ENCODE measurements at regions not wholly inside any gene's neighbourhood (a gene's known extent, or its start where the extent isn't known, plus 50 kb on each side); places are given as distances from the start of the nearest gene placed in this dataset.
"Not testable (repeated sequence)": the region's sequence is repeated elsewhere in the genome, so short reads cannot be mapped to it uniquely, and the experiment has no call there.

DNA sequence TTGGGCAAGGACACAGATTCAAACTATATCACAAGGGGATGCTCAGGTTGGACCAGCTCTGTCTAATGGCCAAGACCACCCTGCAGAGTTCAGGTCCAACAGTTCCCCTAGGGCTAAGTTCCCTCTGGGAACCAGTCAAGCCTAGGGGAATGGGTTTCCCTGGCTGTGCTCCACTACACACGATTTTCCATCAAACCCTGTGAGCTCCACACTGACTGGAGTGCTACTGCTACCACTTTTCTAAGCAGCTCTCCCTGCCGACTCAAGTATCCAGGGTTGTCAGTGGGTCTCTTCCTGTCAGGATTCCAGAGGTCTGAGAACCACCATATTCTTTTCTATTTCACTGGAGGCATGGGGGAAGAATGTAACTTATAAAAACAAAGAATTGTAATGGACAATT, 280.4 kb upstream of the COL3A1 start:
- Histone ChIP-seq H3K27ac (no peak overlapping the region), H3K27me3 (no peaks in the 10 kb centered on the region), H3K4me3 (no peak overlapping the region), H3K9me3 (no peaks in the 10 kb centered on the region), H3K4me1 (no peaks in the 10 kb centered on the region), H3K36me3 (no peaks in the 10 kb centered on the region)
- no peak for DNase-seq
- TF ChIP-seq POLR2A (IDR thresholded peaks at IDR 0.05): no peak
- TF ChIP-seq, protein P1, sequence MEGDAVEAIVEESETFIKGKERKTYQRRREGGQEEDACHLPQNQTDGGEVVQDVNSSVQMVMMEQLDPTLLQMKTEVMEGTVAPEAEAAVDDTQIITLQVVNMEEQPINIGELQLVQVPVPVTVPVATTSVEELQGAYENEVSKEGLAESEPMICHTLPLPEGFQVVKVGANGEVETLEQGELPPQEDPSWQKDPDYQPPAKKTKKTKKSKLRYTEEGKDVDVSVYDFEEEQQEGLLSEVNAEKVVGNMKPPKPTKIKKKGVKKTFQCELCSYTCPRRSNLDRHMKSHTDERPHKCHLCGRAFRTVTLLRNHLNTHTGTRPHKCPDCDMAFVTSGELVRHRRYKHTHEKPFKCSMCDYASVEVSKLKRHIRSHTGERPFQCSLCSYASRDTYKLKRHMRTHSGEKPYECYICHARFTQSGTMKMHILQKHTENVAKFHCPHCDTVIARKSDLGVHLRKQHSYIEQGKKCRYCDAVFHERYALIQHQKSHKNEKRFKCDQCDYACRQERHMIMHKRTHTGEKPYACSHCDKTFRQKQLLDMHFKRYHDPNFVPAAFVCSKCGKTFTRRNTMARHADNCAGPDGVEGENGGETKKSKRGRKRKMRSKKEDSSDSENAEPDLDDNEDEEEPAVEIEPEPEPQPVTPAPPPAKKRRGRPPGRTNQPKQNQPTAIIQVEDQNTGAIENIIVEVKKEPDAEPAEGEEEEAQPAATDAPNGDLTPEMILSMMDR (IDR thresholded peaks at IDR 0.05): no peak

DNA sequence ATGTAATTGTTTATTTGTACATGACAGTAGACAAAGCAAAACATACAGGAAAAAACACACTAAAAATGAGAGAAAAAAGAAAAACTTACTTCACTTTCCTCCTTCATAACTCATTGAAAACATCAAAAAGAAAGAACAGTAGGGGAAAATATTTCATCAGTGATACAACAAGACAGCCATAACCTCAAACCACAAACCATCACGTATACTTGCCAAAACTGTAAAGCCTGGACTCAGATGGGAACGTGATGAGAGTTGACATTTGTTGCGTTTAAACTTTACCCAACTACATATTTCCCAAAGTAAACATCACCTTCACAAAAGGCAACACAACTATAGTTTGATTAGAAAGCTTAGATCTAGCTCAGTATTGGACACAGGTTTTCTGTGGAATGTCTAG, 278.2 kb upstream of the COL3A1 start:
- Histone ChIP-seq H3K9me3 (no peaks in the 10 kb centered on the region), H3K4me3 (no peak overlapping the region), H3K27ac (no peak overlapping the region), H3K27me3 (no peaks in the 10 kb centered on the region), H3K4me1 (no peaks in the 10 kb centered on the region), H3K36me3 (no peaks in the 10 kb centered on the region)
- no peak for DNase-seq
- no peak for TF ChIP-seq POLR2A (IDR thresholded peaks at IDR 0.05)
- TF ChIP-seq, protein P1 (IDR thresholded peaks at IDR 0.05): no peak

DNA sequence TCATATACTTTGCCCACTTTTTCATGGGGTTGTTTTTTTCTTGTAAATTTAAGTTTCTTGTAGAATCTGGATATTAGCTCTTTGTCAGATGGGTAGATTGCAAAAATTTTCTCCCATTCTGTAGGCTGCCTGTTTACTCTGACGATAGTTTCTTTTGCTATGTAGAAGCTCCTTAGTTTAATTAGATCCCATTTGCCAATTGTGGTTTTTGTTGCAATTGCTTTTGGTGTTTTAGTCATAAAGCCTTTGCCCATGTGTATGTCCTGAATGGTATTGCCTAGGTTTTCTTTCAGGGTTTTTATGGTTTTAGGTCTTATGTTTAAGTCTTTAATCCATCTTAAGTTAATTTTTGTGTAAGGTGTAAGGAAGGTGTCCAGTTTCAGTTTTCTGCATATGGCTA, 276.0 kb upstream of the COL3A1 start:
- H3K27ac ChIP-seq, H3K9me3 ChIP-seq, DNase-seq, H3K4me3 ChIP-seq, H3K27me3 ChIP-seq, H3K36me3 ChIP-seq, H3K4me1 ChIP-seq: not testable (repeated sequence)

DNA sequence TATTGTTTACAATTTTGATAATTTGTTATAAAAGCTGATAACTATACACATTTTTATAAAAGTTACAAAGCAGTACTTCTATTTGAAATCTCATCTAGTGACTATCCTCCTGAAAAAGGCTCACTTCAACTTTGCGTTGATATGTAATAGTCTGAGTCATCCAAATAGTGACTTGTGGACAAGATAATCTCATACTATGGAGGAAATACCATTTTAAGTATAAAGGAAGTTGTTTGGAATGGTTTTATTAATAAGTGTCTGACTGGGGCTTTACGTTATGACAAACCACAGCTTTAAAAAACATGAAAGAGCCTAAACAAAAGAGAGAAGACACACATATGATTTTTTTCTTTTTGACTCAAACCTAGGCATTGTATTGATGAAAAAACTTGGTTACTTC, 272.3 kb upstream of the COL3A1 start:
- DNase-seq: no peak
- H3K4me3 ChIP-seq: no peak overlapping the region
- H3K36me3 ChIP-seq: no peaks in the 10 kb centered on the region
- TF ChIP-seq, protein P1 (IDR thresholded peaks at IDR 0.05): no peak
- TF ChIP-seq POLR2A (IDR thresholded peaks at IDR 0.05): no peak
- no peaks in the 10 kb centered on the region for H3K9me3 ChIP-seq
- H3K4me1 ChIP-seq: no peaks in the 10 kb centered on the region
- no peaks in the 10 kb centered on the region for H3K27me3 ChIP-seq
- H3K27ac ChIP-seq: no peak overlapping the region

DNA sequence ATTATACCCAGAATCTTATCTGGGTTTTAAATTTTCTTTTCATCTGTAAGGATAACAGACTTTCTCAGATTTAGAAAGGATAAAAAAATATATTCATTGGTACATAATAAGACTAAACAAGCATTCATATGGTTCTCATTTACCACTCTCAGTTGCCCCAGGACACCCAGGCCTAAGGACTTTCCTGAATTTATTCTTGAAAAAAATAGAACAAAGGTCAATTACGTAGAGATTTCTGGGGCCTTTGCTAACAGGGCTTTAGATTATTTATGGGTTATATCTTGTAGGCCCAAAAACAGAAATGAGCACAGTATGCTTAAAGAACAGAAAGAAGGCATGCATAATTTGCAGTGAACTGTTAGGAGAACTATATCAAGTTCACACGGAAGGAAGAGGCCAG, 269.0 kb upstream of the COL3A1 start:
- DNase-seq: no peak
- H3K27me3 ChIP-seq: no peaks in the 10 kb centered on the region
- H3K27ac ChIP-seq: no peak overlapping the region
- H3K36me3 ChIP-seq: no peaks in the 10 kb centered on the region
- no peak overlapping the region for H3K4me3 ChIP-seq
- no peaks in the 10 kb centered on the region for H3K9me3 ChIP-seq
- H3K4me1 ChIP-seq: no peaks in the 10 kb centered on the region
- TF ChIP-seq POLR2A (IDR thresholded peaks at IDR 0.05): no peak
- TF ChIP-seq, protein P1 (IDR thresholded peaks at IDR 0.05): no peak

DNA sequence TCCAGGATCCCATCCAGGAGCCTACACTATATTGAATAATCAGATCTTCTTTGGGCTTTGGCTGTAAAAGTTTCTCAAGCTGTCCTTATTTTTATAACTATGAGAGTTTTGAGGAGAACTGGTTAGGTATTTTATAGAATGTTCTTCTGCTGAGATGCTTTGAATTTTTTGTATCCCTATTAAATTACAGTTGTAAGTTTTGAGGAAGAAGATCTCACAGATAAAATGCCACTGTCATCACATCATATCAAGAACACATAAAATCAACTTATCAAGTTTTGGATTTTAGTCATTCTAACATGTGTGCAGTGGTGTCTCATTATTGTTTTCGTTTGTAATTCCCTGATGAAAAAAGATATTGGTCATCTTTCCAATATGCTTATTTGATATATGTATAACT, 260.2 kb upstream of the COL3A1 start:
- H3K4me1 ChIP-seq: no peaks in the 10 kb centered on the region
- no peaks in the 10 kb centered on the region for H3K9me3 ChIP-seq

More for the DNA sequence above, 260.2 kb upstream of the COL3A1 start:
- Histone ChIP-seq H3K27ac (no peak overlapping the region), H3K27me3 (no peaks in the 10 kb centered on the region), H3K4me3 (no peak overlapping the region), H3K36me3 (no peaks in the 10 kb centered on the region)
- DNase-seq: no peak
- TF ChIP-seq POLR2A (IDR thresholded peaks at IDR 0.05): no peak
- TF ChIP-seq, protein P1 (IDR thresholded peaks at IDR 0.05): no peak

Measured in Peyer's patch (tissue), 4 donors.